ENCODE measurements at regions not wholly inside any gene's neighbourhood (a gene's known extent, or its start where the extent isn't known, plus 50 kb on each side); places are given as distances from the start of the nearest gene placed in this dataset.

GRCh38 chr2:37493425-37493824 is 149.0 kb downstream of the QPCT start:
- Mint-ChIP-seq H3K36me3 (ENCODE audit: insufficient read depth, unreplicated experiment) (no peaks in the 10 kb centered on the region), H3K9me3 (ENCODE audit: unreplicated experiment) (peaks cover 18% of the 10 kb centered on the region), H3K4me3 (ENCODE audit: unreplicated experiment) (no peak overlapping the region), H3K4me1 (ENCODE audit: insufficient read depth, unreplicated experiment) (no peaks in the 10 kb centered on the region), H3K27me3 (ENCODE audit: insufficient read depth, unreplicated experiment) (no peaks in the 10 kb centered on the region), H3K27ac (ENCODE audit: low read depth, unreplicated experiment) (no peak overlapping the region)
- POLR2A ChIA-PET = no interaction called here
- no peak for DNase-seq (ENCODE audit: unreplicated experiment)
- BruUV-seq (replicated peaks) = no TSS peak
- no peak for TF ChIP-seq CTCF (IDR thresholded peaks at IDR 0.05; ENCODE audit: unreplicated experiment)
- intact Hi-C loops (cut with micrococcal nuclease) = no loop called here
- CTCF ChIA-PET = no interaction called here

GRCh38 chr2:37499113-37499512 is 154.7 kb downstream of the QPCT start:
- no peak overlapping the region for H3K27ac Mint-ChIP-seq (ENCODE audit: low read depth, unreplicated experiment)
- H3K9me3 Mint-ChIP-seq (ENCODE audit: unreplicated experiment) = peaks cover 18% of the 10 kb centered on the region
- POLR2A ChIA-PET = interaction anchor here (0.5 kb wide), 1 partner anchor 14 kb away, joined by 3 read pairs; no protein-coding TSS in a partner anchor
- no peak for DNase-seq (ENCODE audit: unreplicated experiment)
- intact Hi-C loops (cut with micrococcal nuclease) = no loop called here
- no peaks in the 10 kb centered on the region for H3K4me1 Mint-ChIP-seq (ENCODE audit: insufficient read depth, unreplicated experiment)
- H3K27me3 Mint-ChIP-seq (ENCODE audit: insufficient read depth, unreplicated experiment) = no peaks in the 10 kb centered on the region
- CTCF ChIA-PET = interaction anchor here (0.6 kb wide), 1 partner anchor 36 kb away, joined by 4 read pairs; no protein-coding TSS in a partner anchor
- H3K4me3 Mint-ChIP-seq (ENCODE audit: unreplicated experiment) = no peak overlapping the region
- no TSS peak for BruUV-seq (replicated peaks)
- TF ChIP-seq CTCF (IDR thresholded peaks at IDR 0.05; ENCODE audit: unreplicated experiment) = no peak
- no peaks in the 10 kb centered on the region for H3K36me3 Mint-ChIP-seq (ENCODE audit: insufficient read depth, unreplicated experiment)

GRCh38 chr2:37500031-37500430 is 155.6 kb downstream of the QPCT start:
- no peaks in the 10 kb centered on the region for H3K27me3 Mint-ChIP-seq (ENCODE audit: insufficient read depth, unreplicated experiment)
- H3K9me3 Mint-ChIP-seq (ENCODE audit: unreplicated experiment) = peaks cover 18% of the 10 kb centered on the region
- H3K4me1 Mint-ChIP-seq (ENCODE audit: insufficient read depth, unreplicated experiment) = no peaks in the 10 kb centered on the region
- no peak overlapping the region for H3K4me3 Mint-ChIP-seq (ENCODE audit: unreplicated experiment)
- no peak for DNase-seq (ENCODE audit: unreplicated experiment)
- H3K27ac Mint-ChIP-seq (ENCODE audit: low read depth, unreplicated experiment) = no peak overlapping the region
- intact Hi-C loops (cut with micrococcal nuclease) = no loop called here
- ChIA-PET CTCF (interaction anchor here (1.6 kb wide), 1 partner anchor 391 kb away, joined by 3 read pairs; no protein-coding TSS in a partner anchor), POLR2A (interaction anchor here (0.6 kb wide), 2 partner anchors 277 to 815 kb away, joined by 3 read pairs; no protein-coding TSS in a partner anchor)
- TF ChIP-seq CTCF (IDR thresholded peaks at IDR 0.05; ENCODE audit: unreplicated experiment) = no peak
- BruUV-seq (replicated peaks) = no TSS peak
- H3K36me3 Mint-ChIP-seq (ENCODE audit: insufficient read depth, unreplicated experiment) = no peaks in the 10 kb centered on the region

GRCh38 chr2:37501113-37501512 is 156.7 kb downstream of the QPCT start:
- no peak for TF ChIP-seq CTCF (IDR thresholded peaks at IDR 0.05; ENCODE audit: unreplicated experiment)
- ChIA-PET POLR2A (interaction anchor here (1.2 kb wide), 1 partner anchor 23 kb away, joined by 4 read pairs; no protein-coding TSS in a partner anchor), CTCF (interaction anchor here (0.5 to 1.6 kb wide), 3 partner anchors 45 to 390 kb away, joined by 3 read pairs; no protein-coding TSS in a partner anchor)
- no TSS peak for BruUV-seq (replicated peaks)
- Mint-ChIP-seq H3K4me1 (ENCODE audit: insufficient read depth, unreplicated experiment) (no peaks in the 10 kb centered on the region), H3K4me3 (ENCODE audit: unreplicated experiment) (no peak overlapping the region), H3K27me3 (ENCODE audit: insufficient read depth, unreplicated experiment) (no peaks in the 10 kb centered on the region), H3K9me3 (ENCODE audit: unreplicated experiment) (peaks cover 8% of the 10 kb centered on the region), H3K36me3 (ENCODE audit: insufficient read depth, unreplicated experiment) (no peaks in the 10 kb centered on the region), H3K27ac (ENCODE audit: low read depth, unreplicated experiment) (no peak overlapping the region)
- no peak for DNase-seq (ENCODE audit: unreplicated experiment)
- intact Hi-C loops (cut with micrococcal nuclease) = no loop called here
